Heart left ventricle (tissue), 13 donors: ENCODE measurements at regions not wholly inside any gene's neighbourhood (a gene's known extent, or its start where the extent isn't known, plus 50 kb on each side); places are given as distances from the start of the nearest gene placed in this dataset.

Experiments used
- POLR2A ChIP-seq, 2 donors: fragments of 450-650 bp; IDR thresholded peaks; one replicate each; pipeline ENCODE4 v1.6.1; 2017; ENCODE audit warnings: antibody characterized with exemption in 2 of 2, mild to moderate bottlenecking in 2 of 2, moderate library complexity in 2 of 2
- TF ChIP-seq, protein P1 (sequence below), 12 donors: fragments of 200-600 bp; sonication (generic) in 4 of 12; IDR thresholded peaks; one replicate each; pipeline versions ENCODE4 v1.5.0 to v1.8.0; 2018 to 2022; ENCODE audit warnings: antibody characterized with exemption in 12 of 12, mild to moderate bottlenecking in 5 of 12
- donor health status: ischemic (EF 13 %, LVEDD 7.1; RV severe dilation, severe dysfunction).
- donor health status: DM: no; HTN: yes; CAD: no.
- donor health status: DM: no; HTN: no; CAD: no.
- donor health status: ischemic (EF 25% LVEDD 6.9; RV normal size, moderate dysfunction).
- donor health status: ischemic (EF 25% LVEDD 5.7; RV mildly dilated, moderate dysfunction).
- donor health status: ischemic (EF 35%, LVEDD 5.7; RV mildly dilated, moderate dysfunction).
- donor health status: nonischemic (EF 11% LVEDD 7.7; RV severe dilation, severe dysfunction).
- donor health status: DM: yes; HTN: yes; CAD: no.
- donor health status: PGD.
- donor health status: ischemic (EF 29% LVEDD 5.4; RV normal size, mild dysfunction).
- donor health status: nonischemic (EF 23%, LVEDD 6.1; RV moderate dilation, normal function).

DNA sequence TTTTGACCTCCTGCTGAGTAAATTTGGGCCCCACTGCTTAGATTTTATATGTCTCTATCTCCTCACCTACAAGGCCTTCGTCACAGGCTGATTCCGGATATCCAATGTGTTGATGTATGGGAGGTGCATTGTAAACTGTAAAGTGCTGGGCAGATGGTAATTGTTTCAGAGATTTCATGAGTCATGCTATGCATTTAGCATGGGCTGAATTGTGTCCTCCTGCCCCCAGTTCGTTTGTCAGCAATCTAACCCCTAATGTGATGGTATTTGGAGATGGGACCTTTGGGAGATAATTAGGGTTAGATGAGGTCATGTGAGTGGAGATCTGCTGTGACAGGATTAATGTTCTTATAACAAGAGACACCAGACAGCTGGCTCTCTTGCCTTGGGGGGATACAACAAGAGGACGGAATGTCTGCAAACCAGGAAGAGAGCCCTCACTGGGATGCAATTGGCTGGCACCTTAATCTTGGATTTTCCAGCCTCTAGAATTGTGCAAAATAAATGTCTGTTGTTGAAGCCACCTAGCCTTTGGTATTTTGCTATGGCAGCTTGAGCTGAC is 101.8 kb upstream of the NLRP1 start:
- no peak for TF ChIP-seq POLR2A (IDR thresholded peaks at IDR 0.05)
- TF ChIP-seq, protein P1, sequence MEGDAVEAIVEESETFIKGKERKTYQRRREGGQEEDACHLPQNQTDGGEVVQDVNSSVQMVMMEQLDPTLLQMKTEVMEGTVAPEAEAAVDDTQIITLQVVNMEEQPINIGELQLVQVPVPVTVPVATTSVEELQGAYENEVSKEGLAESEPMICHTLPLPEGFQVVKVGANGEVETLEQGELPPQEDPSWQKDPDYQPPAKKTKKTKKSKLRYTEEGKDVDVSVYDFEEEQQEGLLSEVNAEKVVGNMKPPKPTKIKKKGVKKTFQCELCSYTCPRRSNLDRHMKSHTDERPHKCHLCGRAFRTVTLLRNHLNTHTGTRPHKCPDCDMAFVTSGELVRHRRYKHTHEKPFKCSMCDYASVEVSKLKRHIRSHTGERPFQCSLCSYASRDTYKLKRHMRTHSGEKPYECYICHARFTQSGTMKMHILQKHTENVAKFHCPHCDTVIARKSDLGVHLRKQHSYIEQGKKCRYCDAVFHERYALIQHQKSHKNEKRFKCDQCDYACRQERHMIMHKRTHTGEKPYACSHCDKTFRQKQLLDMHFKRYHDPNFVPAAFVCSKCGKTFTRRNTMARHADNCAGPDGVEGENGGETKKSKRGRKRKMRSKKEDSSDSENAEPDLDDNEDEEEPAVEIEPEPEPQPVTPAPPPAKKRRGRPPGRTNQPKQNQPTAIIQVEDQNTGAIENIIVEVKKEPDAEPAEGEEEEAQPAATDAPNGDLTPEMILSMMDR (IDR thresholded peaks at IDR 0.05), result no peak
